ENCODE measurements at regions not wholly inside any gene's neighbourhood (a gene's known extent, or its start where the extent isn't known, plus 50 kb on each side); places are given as distances from the start of the nearest gene placed in this dataset.

GRCh38 chr15:27660676-27661075 lies 438.4 kb downstream of the OCA2 start:
- no peak for TF ChIP-seq CTCF (conservative IDR thresholded peaks at IDR 0.05; ENCODE audit: low read length)
- TF ChIP-seq EZH2phosphoT487 (IDR thresholded peaks at IDR 0.05; ENCODE audit: borderline replicate concordance, low read depth, low read length), result no peak
